IPS-NIHi11 (cell line): ENCODE measurements at regions not wholly inside any gene's neighbourhood (a gene's known extent, or its start where the extent isn't known, plus 50 kb on each side); places are given as distances from the start of the nearest gene placed in this dataset.
A peak's percentile ranks its signal among the peaks of the same experiment; 100 is the strongest.

ENCODE experiments used
- DNase-seq: peaks from one replicate; pipeline ENCODE4 v3.0.0; 2012; ENCODE audit warnings: mixed read lengths, low spot score

- no peak for DNase-seq
Measured at GRCh38 chr2:75381032-75381431, 179.7 kb downstream of the EVA1A start.

- DNase-seq: no peak
Measured at GRCh38 chr2:75379476-75380210, 180.3 kb upstream of the TACR1 start.

- no peak for DNase-seq
Measured at GRCh38 chr2:75375646-75376582, 176.6 kb upstream of the TACR1 start.

GRCh38 chr2:75374414-75374957 lies 175.2 kb upstream of the TACR1 start:
- peak; percentile 33 for DNase-seq

DNA sequence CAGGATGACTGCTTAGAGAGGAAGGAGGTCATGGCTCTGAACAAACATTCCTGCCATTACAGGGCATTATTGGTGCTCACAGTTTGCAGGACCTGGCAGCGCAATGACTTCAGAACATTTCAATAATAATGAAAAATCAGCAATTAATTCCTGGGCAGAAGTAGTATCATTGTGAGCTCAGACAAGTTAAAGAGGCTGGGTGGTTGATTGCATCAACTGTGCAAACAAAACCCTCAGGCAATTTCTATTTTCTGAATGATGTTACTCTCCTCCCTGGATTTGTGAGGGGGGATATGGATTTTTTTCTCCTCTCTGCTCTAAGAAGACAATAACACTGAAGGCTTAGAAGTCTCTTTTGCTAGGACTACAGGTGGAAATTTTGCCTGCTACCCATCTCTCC lies 168.1 kb upstream of the TACR1 start:
- DNase-seq: no peak

- DNase-seq: no peak
Measured at GRCh38 chr2:75361486-75361885, 162.2 kb upstream of the TACR1 start.

GRCh38 chr2:75360945-75361344 lies 161.6 kb upstream of the TACR1 start:
- no peak for DNase-seq

- no peak for DNase-seq
Measured at GRCh38 chr2:75356865-75357264, 157.5 kb upstream of the TACR1 start.

GRCh38 chr2:75353131-75353530 lies 153.8 kb upstream of the TACR1 start:
- DNase-seq: no peak

DNA sequence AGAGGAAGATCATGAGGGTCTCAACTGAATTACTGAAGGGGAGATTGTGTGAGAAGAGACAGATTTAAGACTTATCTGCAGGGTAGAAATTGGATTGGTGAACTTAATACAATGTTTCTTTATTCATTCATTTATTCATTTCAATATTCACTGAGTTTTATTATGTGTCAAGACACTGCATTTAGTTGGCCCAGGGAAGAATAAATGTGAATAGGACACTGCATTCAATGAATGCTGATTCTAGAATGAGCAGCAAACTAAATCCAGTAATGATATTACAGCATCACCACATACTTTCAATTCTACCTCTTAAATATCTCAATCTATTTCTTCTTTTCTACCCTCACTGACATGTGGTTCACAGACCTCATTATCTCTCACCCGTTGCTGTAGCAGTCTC lies 149.0 kb upstream of the TACR1 start:
- no peak for DNase-seq

DNA sequence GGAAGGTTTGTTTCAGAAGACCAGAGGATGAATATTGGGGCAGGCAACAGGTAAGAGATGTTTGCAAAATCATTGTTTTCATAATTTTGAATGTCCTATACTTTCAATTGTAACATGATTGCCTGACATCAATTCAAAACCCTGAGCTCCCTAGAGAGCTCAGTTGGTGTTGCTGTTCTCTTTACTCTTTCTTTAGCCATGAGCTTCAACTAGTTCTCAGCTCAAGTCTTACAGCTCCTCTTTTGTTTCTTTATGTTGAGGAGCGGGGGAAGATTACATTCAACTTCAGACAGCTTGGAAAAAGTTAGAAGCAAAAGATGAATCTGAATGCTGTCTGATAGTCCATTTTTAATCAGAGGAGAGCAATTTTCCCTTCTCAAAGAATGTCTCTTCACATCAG lies 144.8 kb upstream of the TACR1 start:
- no peak for DNase-seq

- no peak for DNase-seq
Measured at GRCh38 chr2:75342504-75343175, 143.3 kb upstream of the TACR1 start.

DNA sequence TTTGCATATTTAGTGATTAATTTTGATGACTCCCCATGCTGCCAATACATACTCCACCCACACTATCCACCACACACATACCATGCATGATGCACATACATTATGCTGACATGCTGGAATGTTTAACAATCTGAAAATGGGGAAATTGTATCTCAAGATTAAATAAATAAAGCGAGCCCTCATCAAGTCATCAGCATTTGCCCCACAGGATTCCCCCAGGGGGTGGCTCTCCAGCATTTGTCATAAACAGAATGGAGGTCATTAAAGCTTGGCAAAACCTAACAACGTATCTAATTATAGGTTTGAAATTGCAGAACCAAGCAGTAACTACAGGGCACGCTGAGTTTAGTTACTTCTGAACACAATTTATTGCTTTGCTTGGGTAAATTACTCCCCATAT lies 141.2 kb upstream of the TACR1 start:
- DNase-seq: no peak

DNA sequence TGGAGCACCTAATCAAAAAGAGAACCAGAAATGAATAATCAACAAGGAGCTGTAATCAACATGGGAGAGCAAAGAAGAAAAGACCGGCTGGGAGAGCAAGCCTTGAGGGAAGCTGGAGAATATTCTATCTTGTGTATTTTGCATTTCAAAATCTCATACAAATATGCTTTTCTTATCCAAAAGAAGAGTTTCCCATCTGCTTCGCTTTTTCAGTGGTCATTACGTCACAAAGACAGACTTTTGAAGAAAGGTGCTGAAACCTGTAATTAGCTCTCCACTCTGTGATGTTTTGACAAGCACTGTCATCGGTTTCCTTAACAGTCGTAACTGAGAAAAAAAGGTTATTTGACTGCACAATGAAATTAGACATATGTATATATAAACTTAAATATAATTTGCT lies 139.1 kb upstream of the TACR1 start:
- no peak for DNase-seq

DNA sequence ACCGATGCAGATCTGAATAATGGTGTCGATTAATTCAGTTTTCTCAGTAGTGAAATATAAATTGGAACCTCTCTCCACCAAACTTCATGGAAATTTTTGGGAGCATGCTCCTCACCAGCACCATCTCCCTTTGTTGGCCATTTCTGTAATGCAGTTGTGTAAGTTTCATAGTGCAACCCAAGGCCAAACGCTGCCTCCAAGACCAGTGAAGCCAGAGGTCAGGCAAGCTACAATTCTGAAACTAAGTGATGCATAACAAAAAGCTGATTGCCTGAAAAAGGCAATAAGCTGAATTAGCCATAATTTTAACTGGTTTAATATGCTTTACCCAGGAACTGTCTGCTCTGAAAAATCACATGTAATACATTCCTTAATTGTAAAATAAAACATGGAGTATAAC lies 138.3 kb upstream of the TACR1 start:
- DNase-seq: no peak

GRCh38 chr2:75337016-75337415 lies 137.7 kb upstream of the TACR1 start:
- DNase-seq: no peak

- no peak for DNase-seq
Measured at GRCh38 chr2:75336451-75336850, 137.1 kb upstream of the TACR1 start.

DNA sequence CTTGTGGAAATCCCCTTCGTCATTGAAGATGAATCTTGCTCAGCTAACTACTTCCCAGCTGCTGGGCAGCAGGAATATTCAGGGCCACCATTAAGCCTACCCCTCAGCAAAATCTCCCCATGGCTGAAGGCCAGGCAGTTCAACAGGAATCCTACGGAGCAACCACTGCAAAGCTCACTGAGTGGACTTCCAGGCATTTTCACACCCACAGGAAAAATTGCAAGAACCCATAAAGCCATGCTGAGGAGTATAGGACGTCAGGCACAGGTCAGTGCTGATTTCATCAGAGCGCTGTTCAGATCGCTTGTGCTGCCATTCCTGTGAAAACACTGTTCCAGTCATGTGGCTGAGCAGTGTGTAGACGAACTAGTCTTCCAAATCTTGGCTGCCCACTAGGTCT lies 134.8 kb upstream of the TACR1 start:
- DNase-seq: no peak

DNA sequence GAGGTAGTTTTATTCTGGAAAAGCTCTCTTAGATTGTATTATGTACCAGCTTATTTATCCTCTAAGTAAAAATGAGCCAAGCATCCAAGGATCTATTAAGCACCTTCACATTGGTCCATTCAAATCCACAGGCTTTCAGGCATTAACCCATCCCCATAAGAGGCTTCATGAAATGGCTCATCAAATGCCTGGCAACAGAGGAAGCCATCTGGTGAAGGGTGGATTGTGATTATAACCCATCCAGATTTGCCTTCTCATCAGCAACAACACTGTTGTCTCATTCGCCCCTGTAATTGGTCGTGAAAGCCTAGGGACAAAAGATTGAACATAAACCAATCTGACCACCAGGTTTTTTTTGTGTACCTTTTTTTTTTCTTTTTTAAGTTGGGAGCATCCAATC lies 134.3 kb upstream of the TACR1 start:
- no peak for DNase-seq

GRCh38 chr2:75328156-75328555 lies 128.8 kb upstream of the TACR1 start:
- no peak for DNase-seq

DNA sequence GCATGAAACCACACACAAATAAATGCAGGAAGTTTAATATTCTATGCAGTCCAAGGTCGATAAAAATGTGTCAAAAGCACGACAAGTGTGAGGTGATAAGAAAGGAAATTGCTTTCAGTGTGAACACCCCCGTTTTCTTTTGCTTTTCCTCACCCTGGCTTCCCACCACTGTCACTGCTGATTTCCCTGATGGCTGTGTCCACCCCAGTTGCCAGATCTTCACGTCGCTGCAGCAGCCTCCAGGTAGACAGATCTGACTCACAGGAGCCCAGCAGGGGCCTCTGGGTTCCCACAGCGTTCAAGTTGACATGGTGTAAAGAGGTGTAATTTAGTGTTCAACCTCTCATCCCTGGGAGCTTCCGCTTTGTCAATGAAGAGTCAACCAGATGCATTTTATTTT lies 128.0 kb upstream of the TACR1 start:
- no peak for DNase-seq

DNA sequence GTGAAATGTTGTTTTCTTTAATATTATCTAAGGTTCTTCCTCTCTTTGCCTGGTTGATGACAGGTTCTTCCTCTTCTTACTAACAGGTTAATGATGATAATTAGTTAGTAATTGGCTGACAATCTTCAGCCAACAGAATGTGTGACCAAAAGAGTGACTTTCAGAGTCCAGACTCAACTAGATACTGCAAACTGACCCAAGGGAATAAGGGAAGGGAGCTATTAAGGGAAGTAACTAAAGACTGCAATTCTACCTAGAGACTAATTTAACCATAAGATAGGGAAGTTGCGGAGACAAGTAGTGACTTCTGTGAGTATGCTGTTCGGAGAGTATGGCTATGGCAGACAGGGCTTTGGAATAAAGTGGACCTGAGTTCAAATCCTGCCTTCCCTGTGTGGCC lies 127.3 kb upstream of the TACR1 start:
- no peak for DNase-seq

GRCh38 chr2:75325594-75325993 lies 126.3 kb upstream of the TACR1 start:
- DNase-seq: peak; percentile 33
